GM19372 (cell line): ENCODE measurements at regions not wholly inside any gene's neighbourhood (a gene's known extent, or its start where the extent isn't known, plus 50 kb on each side); places are given as distances from the start of the nearest gene placed in this dataset.
"Not testable (repeated sequence)": the region's sequence is repeated elsewhere in the genome, so short reads cannot be mapped to it uniquely, and the experiment has no call there.

ENCODE experiments used
- ATAC-seq: cut with Tn5 transposase; IDR thresholded peaks from one replicate; pipeline ENCODE4 v1.9.1; 2021; ENCODE audit warnings: mild to moderate bottlenecking, low read depth, moderate library complexity; ENCODE audit not compliant: unreplicated experiment

- no peak for ATAC-seq
Observed at GRCh38 chr12:67107751-67108269, 161.3 kb upstream of the CAND1 start.

- not testable (repeated sequence) for ATAC-seq
Observed at GRCh38 chr12:67110345-67110744, 158.8 kb upstream of the CAND1 start.

- no peak for ATAC-seq
Observed at GRCh38 chr12:67111182-67111581, 158.0 kb upstream of the CAND1 start.

- ATAC-seq, result no peak
Observed at GRCh38 chr12:67112586-67112985, 156.6 kb upstream of the CAND1 start.

DNA sequence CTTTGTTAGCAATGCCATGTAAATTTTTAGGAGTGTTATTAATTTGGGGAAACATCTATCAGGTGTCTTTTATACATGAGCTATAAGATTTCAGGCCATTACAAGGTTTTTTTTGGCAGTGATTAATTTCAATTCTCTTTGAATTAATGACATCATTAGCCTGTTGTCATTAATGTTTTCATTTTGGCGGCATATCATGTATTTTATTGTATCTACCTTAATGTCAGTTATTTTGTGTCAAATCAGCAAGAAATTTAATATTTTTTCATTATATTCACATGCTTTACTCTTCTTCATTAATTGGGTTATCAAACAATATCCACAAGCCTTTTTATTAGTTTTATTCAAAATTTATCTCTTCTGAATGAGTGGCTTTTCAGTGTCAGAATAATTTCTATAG is 153.0 kb upstream of the CAND1 start:
- ATAC-seq, result no peak

DNA sequence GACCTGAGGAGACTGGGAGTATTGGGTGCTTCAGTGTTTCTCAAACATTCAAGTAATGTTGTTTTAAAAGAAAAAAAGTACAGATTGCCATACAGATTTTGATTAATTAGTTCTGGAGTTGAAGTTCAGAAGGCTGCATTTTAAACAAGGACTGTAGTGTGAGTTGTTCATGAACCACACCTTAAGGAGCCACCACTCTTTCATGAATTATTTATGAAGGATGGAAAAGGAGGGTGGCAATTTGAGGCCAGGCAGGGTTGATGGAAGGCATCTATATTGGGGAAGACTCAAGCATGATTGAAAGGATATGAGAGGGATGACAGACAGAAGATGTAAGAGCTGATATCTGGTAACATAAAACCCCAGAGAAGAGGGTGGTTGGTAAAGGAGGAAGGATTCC is 146.6 kb upstream of the CAND1 start:
- ATAC-seq, result no peak

GRCh38 chr12:67137256-67137655 is 131.9 kb upstream of the CAND1 start:
- ATAC-seq, result no peak

DNA sequence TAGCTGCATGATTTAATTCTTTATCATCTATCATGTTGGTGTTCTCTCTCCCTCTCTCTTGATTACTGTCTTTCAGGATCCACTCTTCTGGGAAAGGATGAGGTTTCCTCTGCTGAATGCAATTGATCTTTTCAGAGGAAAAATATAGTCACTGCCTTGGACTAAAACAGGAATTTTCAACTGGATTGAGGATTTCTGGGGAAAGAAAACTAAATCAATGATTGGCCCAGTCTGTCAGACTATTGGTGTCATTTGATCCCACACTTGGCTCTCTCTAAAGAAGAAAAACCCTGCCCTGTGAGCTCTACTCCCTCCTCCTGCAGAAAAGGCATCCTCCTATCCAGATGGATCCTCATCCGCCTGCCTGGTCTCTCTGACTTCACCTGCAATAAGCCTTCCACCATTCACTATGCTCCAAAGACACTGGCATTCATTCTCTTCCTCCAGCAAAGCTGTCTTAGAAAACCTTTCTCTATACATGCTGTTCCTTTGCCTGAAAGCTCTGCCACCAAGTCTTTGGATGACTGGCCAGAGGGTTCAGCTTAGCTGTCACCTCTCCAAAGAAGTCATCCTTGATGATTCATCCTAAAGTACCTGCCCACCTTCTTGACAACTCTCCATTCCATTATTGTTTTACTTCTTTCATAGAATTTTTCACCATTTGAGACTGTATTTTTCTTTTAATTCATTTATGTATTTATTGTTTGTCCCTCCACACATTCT is 127.7 kb upstream of the CAND1 start:
- no peak for ATAC-seq

GRCh38 chr12:67145692-67146091 is 123.5 kb upstream of the CAND1 start:
- ATAC-seq, result no peak

- no peak for ATAC-seq
Observed at GRCh38 chr12:67147030-67147429, 122.1 kb upstream of the CAND1 start.

GRCh38 chr12:67147447-67147846 is 121.7 kb upstream of the CAND1 start:
- no peak for ATAC-seq

GRCh38 chr12:67148265-67148664 is 120.9 kb upstream of the CAND1 start:
- no peak for ATAC-seq

GRCh38 chr12:67151886-67152285 is 117.3 kb upstream of the CAND1 start:
- ATAC-seq, result no peak

- ATAC-seq, result no peak
Observed at GRCh38 chr12:67152451-67152850, 116.7 kb upstream of the CAND1 start.

DNA sequence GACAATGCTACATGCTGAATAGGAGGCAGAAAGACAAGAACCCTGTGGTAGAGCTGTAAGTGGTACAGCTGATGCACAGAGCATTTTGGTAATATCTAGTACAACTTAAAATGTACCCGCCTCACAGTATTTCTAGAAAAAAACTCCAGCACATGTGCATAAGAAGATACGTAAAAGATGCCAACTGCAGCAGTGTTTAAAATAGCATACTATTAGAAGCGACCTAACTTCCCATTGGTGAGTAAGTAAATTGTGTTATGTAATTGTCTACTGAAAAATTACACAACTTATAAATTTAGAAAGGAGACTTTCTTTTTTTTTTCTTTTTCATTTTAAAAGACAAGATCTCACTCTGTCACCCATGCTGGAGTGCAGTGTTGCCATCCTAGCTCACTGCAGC is 114.3 kb upstream of the CAND1 start:
- ATAC-seq, result no peak

DNA sequence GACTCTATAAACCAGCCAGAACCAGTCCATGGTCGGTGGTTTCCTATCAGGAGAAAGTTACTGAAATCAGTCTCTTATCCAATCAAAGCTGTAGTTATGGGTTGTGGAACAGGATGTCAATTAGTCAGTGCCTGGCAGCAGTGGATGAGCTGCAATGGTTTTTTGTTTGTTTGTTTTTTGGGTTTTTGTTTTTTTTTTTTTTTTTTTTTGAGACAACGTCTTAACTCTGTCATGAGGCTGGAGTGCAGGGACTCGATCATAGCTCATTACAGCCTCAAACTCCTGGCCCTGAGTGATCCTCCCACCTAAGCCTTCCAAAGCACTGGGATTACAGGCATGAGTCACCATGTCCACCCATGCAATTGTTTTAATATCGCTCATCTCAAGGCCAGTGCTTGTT is 113.3 kb upstream of the CAND1 start:
- ATAC-seq, result no peak

- ATAC-seq, result no peak
Observed at GRCh38 chr12:67161322-67161918, 107.7 kb upstream of the CAND1 start.

DNA sequence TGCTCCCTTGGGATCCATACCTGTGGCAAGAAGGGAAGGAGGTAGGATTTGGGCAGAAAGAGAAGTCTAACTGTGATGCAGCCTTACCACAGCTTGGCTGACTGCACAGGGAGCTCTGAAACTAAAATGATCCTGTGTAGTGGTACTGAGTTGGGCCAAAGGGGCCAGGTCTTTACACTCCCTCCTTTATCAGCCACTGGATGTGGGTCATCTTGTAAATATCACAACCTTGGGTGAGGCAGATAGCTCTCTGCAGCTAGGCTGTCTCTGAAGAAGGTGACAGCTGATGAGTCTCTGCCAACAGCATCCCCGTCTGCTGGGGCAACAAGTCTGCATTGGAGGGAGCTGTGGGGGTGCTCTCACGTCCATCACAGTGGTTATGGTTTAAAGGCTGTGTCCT is 95.9 kb upstream of the CAND1 start:
- no peak for ATAC-seq

- no peak for ATAC-seq
Observed at GRCh38 chr12:67182551-67182950, 86.6 kb upstream of the CAND1 start.

DNA sequence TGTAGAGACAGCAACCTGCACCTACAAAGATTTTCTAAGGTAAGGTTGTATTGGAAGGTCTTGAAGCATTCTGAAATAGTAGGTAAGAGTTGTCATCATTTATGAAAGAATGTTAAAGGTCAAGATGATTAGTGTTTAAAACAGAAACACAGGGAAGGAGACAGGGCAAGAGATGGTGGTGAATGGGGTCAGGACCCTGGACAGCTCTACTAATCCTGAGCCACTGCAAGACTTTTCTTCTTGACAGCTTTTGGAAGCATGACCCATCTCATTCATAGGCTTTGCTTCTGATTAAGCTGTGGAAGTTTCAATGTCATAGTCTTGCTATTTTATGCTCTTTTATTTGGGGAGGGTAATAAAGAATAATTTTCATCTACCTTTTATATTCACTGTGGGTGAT is 75.5 kb upstream of the CAND1 start:
- no peak for ATAC-seq

DNA sequence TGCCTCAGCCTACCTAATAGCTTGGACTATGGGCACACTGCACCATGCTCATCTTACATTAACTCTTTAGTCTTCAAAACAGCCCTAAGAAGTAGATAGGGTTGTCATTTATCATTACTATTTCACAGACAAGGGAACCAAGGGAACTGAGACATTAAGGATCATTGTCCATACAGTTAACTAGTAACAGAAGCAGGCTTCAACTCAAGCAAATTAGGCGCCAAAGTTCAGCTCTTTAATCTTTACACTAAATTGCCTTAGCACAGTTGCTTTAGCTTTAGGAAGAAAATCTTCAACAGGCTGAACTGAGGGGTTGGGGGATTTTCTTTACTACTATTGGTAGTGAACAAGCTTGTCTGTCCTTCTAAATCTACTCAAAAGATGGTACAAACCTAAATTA is 68.8 kb upstream of the CAND1 start:
- no peak for ATAC-seq

- ATAC-seq, result peak; percentile 28
Observed at GRCh38 chr12:67202011-67202677, 67.0 kb upstream of the CAND1 start.
